ENCODE measurements at regions not wholly inside any gene's neighbourhood (a gene's known extent, or its start where the extent isn't known, plus 50 kb on each side); places are given as distances from the start of the nearest gene placed in this dataset.

DNA sequence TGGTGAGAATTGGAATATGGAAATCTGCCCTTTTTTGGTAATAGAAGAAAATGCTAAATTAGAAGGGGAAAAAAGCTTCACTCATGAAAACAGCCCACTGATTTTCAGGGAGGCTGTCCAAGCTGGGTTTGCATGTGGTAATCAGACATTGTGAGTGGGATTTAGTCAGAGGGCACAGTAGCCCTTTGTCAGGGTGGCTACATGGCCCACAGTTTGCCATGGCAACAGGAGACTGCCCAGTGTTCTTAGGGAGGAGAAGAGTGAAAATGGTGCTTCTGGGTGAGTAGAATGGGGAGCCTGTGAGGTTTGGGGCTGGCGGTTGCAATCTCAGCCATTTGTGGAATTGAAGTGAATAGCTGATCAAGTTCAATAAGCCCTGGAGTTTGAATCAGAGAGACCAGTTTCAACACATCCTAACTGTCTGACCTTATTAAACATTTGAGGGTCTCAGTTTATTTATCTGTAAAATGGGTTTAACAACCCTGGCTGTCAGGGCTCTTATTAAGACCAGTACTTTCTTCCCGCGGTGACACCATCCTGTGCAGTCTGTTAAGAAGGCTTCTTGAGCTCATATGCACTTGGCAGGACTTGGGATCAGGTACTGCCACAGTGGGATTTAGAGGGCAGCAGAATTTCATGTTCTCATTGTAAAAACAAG is 107.6 kb upstream of the TNC start:
- TF ChIP-seq CREB1 (IDR thresholded peaks at IDR 0.05; ENCODE audit: low read depth), result no peak
- no peak for TF ChIP-seq FOXM1 (IDR thresholded peaks at IDR 0.05; ENCODE audit: borderline replicate concordance, low read depth)
- no peak for TF ChIP-seq EGR1 (IDR thresholded peaks at IDR 0.05)
- TF ChIP-seq NFIC (IDR thresholded peaks at IDR 0.05), result no peak
- TF ChIP-seq, protein P1, sequence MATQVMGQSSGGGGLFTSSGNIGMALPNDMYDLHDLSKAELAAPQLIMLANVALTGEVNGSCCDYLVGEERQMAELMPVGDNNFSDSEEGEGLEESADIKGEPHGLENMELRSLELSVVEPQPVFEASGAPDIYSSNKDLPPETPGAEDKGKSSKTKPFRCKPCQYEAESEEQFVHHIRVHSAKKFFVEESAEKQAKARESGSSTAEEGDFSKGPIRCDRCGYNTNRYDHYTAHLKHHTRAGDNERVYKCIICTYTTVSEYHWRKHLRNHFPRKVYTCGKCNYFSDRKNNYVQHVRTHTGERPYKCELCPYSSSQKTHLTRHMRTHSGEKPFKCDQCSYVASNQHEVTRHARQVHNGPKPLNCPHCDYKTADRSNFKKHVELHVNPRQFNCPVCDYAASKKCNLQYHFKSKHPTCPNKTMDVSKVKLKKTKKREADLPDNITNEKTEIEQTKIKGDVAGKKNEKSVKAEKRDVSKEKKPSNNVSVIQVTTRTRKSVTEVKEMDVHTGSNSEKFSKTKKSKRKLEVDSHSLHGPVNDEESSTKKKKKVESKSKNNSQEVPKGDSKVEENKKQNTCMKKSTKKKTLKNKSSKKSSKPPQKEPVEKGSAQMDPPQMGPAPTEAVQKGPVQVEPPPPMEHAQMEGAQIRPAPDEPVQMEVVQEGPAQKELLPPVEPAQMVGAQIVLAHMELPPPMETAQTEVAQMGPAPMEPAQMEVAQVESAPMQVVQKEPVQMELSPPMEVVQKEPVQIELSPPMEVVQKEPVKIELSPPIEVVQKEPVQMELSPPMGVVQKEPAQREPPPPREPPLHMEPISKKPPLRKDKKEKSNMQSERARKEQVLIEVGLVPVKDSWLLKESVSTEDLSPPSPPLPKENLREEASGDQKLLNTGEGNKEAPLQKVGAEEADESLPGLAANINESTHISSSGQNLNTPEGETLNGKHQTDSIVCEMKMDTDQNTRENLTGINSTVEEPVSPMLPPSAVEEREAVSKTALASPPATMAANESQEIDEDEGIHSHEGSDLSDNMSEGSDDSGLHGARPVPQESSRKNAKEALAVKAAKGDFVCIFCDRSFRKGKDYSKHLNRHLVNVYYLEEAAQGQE (IDR thresholded peaks at IDR 0.05; ENCODE audit: low read depth), result no peak
- no peak for TF ChIP-seq TEAD4 (IDR thresholded peaks at IDR 0.05)
- TF ChIP-seq TAF1 (IDR thresholded peaks at IDR 0.05; ENCODE audit: low read depth), result no peak
- no peak for TF ChIP-seq MAX (IDR thresholded peaks at IDR 0.05)
- TF ChIP-seq CEBPB (IDR thresholded peaks at IDR 0.05), result no peak
- TF ChIP-seq EP300 (IDR thresholded peaks at IDR 0.05; ENCODE audit: borderline replicate concordance), result no peak
- TF ChIP-seq ZBTB7A (IDR thresholded peaks at IDR 0.05; ENCODE audit: low read depth), result no peak
- TF ChIP-seq USF1 (IDR thresholded peaks at IDR 0.05), result no peak

GRCh38 chr9:115226152-115226551 is 108.2 kb upstream of the TNC start:
- TF ChIP-seq ZBTB7A (IDR thresholded peaks at IDR 0.05; ENCODE audit: low read depth) (no peak), CREB1 (IDR thresholded peaks at IDR 0.05; ENCODE audit: low read depth) (no peak), FOXM1 (IDR thresholded peaks at IDR 0.05; ENCODE audit: borderline replicate concordance, low read depth) (no peak), CEBPB (IDR thresholded peaks at IDR 0.05) (no peak), TCF12 (IDR thresholded peaks at IDR 0.05; ENCODE audit: low read depth) (no peak), YY1 (IDR thresholded peaks at IDR 0.05; ENCODE audit: low read depth) (no peak)
- TF ChIP-seq, protein P1 (IDR thresholded peaks at IDR 0.05; ENCODE audit: low read depth), result no peak

DNA sequence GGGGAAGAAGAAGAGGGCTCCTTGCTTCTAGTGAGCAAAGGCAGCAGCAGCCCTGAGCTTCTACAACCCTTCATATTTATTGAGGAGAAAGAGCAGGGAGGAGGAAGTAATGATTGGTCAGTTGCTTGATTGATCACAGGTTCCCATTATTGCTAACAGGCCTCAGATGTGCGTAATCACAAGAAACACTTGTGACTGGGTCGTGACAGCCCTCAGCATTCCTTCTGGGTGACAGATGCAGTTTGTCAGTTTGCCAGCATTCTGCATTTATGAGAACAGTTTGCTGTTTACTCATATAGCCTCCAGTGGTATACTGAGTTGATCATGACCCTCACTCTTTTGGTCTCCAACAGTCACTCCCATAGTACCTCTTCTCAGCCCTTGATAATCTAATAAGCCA is 111.5 kb upstream of the TNC start:
- TF ChIP-seq NFIC (IDR thresholded peaks at IDR 0.05) (no peak), EGR1 (IDR thresholded peaks at IDR 0.05) (no peak), TAF1 (IDR thresholded peaks at IDR 0.05; ENCODE audit: low read depth) (no peak), YY1 (IDR thresholded peaks at IDR 0.05; ENCODE audit: low read depth) (no peak), EP300 (IDR thresholded peaks at IDR 0.05; ENCODE audit: borderline replicate concordance) (no peak), TCF12 (IDR thresholded peaks at IDR 0.05; ENCODE audit: low read depth) (no peak), TEAD4 (IDR thresholded peaks at IDR 0.05) (no peak), MAX (IDR thresholded peaks at IDR 0.05) (no peak), ZBTB7A (IDR thresholded peaks at IDR 0.05; ENCODE audit: low read depth) (no peak), USF1 (IDR thresholded peaks at IDR 0.05) (no peak)
- TF ChIP-seq, protein P1 (IDR thresholded peaks at IDR 0.05; ENCODE audit: low read depth), result no peak

DNA sequence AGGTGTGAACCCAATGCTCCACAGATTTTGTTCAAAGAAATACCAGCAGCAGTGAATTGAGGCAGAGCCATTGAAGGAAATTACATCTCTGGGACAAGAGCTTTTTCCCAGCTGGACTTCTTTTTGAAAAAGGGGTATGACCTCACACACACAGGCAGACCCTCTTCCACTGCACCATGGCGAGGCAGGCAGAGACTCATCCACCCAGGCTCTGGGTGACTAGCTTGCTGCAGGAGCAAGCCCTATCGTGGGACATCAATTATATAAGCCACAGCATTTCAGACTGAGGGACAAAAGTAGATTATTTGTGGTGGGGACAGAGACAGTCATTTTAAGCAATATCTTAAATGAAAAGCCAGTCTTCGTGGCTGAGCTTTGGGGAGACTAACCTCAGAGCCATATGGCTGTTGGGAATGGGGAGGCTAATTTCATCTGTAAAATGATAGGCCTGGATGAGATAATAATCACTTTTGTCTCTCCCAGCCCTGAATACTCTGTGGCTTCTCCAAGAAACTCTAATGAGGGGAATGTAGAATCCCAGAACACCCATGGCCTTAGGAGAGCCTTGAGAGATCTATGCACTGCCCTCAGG is 113.1 kb upstream of the TNC start:
- TF ChIP-seq TAF1 (IDR thresholded peaks at IDR 0.05; ENCODE audit: low read depth), result no peak
